ENCODE measurements at regions not wholly inside any gene's neighbourhood (a gene's known extent, or its start where the extent isn't known, plus 50 kb on each side); places are given as distances from the start of the nearest gene placed in this dataset.

- no peaks in the 10 kb centered on the region for H3K4me1 ChIP-seq (ENCODE audit: control insufficient read depth in 2 of 3, insufficient read depth in 2 of 3, low read depth in 1 of 3, low read length in 3 of 3)
- no peaks in the 10 kb centered on the region for H3K36me3 ChIP-seq (ENCODE audit: control insufficient read depth in 2 of 3, insufficient read depth in 3 of 3, low read length in 3 of 3)
- no peak overlapping the region for H3K9ac ChIP-seq (ENCODE audit: low read length in 3 of 3)
- DNase-seq (no peak), FAIRE-seq (no peak)
- intact Hi-C loops (cut with DNase I), result no loop called here
- TF ChIP-seq, protein P1, sequence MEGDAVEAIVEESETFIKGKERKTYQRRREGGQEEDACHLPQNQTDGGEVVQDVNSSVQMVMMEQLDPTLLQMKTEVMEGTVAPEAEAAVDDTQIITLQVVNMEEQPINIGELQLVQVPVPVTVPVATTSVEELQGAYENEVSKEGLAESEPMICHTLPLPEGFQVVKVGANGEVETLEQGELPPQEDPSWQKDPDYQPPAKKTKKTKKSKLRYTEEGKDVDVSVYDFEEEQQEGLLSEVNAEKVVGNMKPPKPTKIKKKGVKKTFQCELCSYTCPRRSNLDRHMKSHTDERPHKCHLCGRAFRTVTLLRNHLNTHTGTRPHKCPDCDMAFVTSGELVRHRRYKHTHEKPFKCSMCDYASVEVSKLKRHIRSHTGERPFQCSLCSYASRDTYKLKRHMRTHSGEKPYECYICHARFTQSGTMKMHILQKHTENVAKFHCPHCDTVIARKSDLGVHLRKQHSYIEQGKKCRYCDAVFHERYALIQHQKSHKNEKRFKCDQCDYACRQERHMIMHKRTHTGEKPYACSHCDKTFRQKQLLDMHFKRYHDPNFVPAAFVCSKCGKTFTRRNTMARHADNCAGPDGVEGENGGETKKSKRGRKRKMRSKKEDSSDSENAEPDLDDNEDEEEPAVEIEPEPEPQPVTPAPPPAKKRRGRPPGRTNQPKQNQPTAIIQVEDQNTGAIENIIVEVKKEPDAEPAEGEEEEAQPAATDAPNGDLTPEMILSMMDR (IDR thresholded peaks at IDR 0.05; ENCODE audit: borderline replicate concordance, extremely low read depth, insufficient read depth), result no peak
- H3K4me3 ChIP-seq (ENCODE audit: low read length in 3 of 3), result no peak overlapping the region
- no peaks in the 10 kb centered on the region for H3K9me3 ChIP-seq (ENCODE audit: control insufficient read depth in 2 of 3, insufficient read depth in 1 of 3, low read length in 3 of 3)
- no peak overlapping the region for H3K27ac ChIP-seq (ENCODE audit: low read depth in 2 of 2, low read length in 2 of 2)
- no peaks in the 10 kb centered on the region for H3K27me3 ChIP-seq (ENCODE audit: control insufficient read depth, insufficient read depth, low read length)
Observed at GRCh38 chr1:42096554-42096953, 56.7 kb upstream of the GUCA2B start.

DNA sequence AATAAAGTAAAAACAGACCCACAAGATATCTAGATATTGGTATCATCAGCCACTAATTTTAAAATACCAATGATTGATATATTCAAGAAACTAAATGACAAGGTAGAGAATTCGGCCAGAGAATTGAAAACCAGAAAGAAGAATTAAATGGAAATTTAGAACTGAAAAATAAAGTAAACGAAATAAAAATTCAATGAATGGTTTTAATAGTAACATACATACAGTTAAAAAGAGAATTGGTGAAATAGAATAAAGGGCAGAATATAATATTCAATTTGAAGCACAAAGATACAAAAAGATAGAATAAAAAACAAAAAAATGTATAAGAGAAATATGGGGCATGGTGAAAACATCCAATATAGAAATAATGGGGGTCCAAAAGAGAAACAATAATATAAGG is 64.0 kb upstream of the GUCA2B start:
- Histone ChIP-seq H3K36me3 (ENCODE audit: control insufficient read depth in 2 of 3, insufficient read depth in 3 of 3, low read length in 3 of 3) (no peaks in the 10 kb centered on the region), H3K27me3 (ENCODE audit: control insufficient read depth, insufficient read depth, low read length) (no peaks in the 10 kb centered on the region), H3K9ac (ENCODE audit: low read length in 3 of 3) (no peak overlapping the region), H3K9me3 (ENCODE audit: control insufficient read depth in 2 of 3, insufficient read depth in 1 of 3, low read length in 3 of 3) (no peaks in the 10 kb centered on the region), H3K27ac (ENCODE audit: low read depth in 2 of 2, low read length in 2 of 2) (no peak overlapping the region), H3K4me3 (ENCODE audit: low read length in 3 of 3) (no peak overlapping the region), H3K4me1 (ENCODE audit: control insufficient read depth in 2 of 3, insufficient read depth in 2 of 3, low read depth in 1 of 3, low read length in 3 of 3) (no peaks in the 10 kb centered on the region)
- intact Hi-C loops (cut with DNase I), result no loop called here
- no peak for DNase-seq
- TF ChIP-seq, protein P1 (IDR thresholded peaks at IDR 0.05; ENCODE audit: borderline replicate concordance, extremely low read depth, insufficient read depth), result no peak
- FAIRE-seq, result no peak

GRCh38 chr1:42086146-42086545 is 67.1 kb upstream of the GUCA2B start:
- H3K27ac ChIP-seq (ENCODE audit: low read depth in 2 of 2, low read length in 2 of 2), result no peak overlapping the region
- no peaks in the 10 kb centered on the region for H3K4me1 ChIP-seq (ENCODE audit: control insufficient read depth in 2 of 3, insufficient read depth in 2 of 3, low read depth in 1 of 3, low read length in 3 of 3)
- H3K9ac ChIP-seq (ENCODE audit: low read length in 3 of 3), result no peak overlapping the region
- H3K4me3 ChIP-seq (ENCODE audit: low read length in 3 of 3), result no peak overlapping the region
- no peaks in the 10 kb centered on the region for H3K27me3 ChIP-seq (ENCODE audit: control insufficient read depth, insufficient read depth, low read length)
- FAIRE-seq (no peak), DNase-seq (no peak)
- intact Hi-C loops (cut with DNase I), result no loop called here
- TF ChIP-seq, protein P1 (IDR thresholded peaks at IDR 0.05; ENCODE audit: borderline replicate concordance, extremely low read depth, insufficient read depth), result no peak
- no peaks in the 10 kb centered on the region for H3K9me3 ChIP-seq (ENCODE audit: control insufficient read depth in 2 of 3, insufficient read depth in 1 of 3, low read length in 3 of 3)
- no peaks in the 10 kb centered on the region for H3K36me3 ChIP-seq (ENCODE audit: control insufficient read depth in 2 of 3, insufficient read depth in 3 of 3, low read length in 3 of 3)

DNA sequence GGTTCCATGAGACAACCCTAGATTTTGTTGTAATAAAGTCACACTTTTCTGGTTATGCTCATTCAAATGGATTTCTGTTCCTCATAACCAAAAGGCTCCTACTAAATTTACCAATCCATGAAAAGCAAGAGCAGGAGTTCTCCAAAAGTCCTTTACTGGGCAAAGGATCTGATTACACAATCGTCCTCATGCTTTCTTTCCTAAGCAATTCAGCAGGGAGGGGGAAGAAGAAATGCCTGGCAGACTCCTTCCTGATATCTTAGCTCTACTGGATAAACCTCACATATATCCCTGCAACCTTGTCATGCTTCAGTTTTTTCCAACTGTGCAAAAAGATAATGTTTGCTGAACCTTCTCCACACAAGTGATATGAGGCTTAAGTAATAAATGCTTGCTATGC is 67.6 kb upstream of the GUCA2B start:
- no peaks in the 10 kb centered on the region for H3K27me3 ChIP-seq (ENCODE audit: control insufficient read depth, insufficient read depth, low read length)
- TF ChIP-seq, protein P1 (IDR thresholded peaks at IDR 0.05; ENCODE audit: borderline replicate concordance, extremely low read depth, insufficient read depth), result no peak
- intact Hi-C loops (cut with DNase I), result no loop called here
- H3K36me3 ChIP-seq (ENCODE audit: control insufficient read depth in 2 of 3, insufficient read depth in 3 of 3, low read length in 3 of 3), result no peaks in the 10 kb centered on the region
- FAIRE-seq (no peak), DNase-seq (peak in 2 of 5 donors; percentile 0)
- H3K27ac ChIP-seq (ENCODE audit: low read depth in 2 of 2, low read length in 2 of 2), result no peak overlapping the region
- H3K9ac ChIP-seq (ENCODE audit: low read length in 3 of 3), result no peak overlapping the region
- no peaks in the 10 kb centered on the region for H3K4me1 ChIP-seq (ENCODE audit: control insufficient read depth in 2 of 3, insufficient read depth in 2 of 3, low read depth in 1 of 3, low read length in 3 of 3)
- H3K9me3 ChIP-seq (ENCODE audit: control insufficient read depth in 2 of 3, insufficient read depth in 1 of 3, low read length in 3 of 3), result no peaks in the 10 kb centered on the region
- no peak overlapping the region for H3K4me3 ChIP-seq (ENCODE audit: low read length in 3 of 3)

Measured in kidney (tissue), 13 donors.